K562 (cell line): ENCODE measurements at regions not wholly inside any gene's neighbourhood (a gene's known extent, or its start where the extent isn't known, plus 50 kb on each side); places are given as distances from the start of the nearest gene placed in this dataset.

Experiments used
- ATAC-seq: fragments of 200-7000 bp; cut with Tn5 transposase; 3 replicates; pipeline ENCODE4 v1.9.1; 2020; ENCODE audit warnings: moderate library complexity
- BruUV-seq: library from RNA; stranded (reverse); fragments of 400-500 nt; replicated peaks from 2 replicates; lab custom pipeline; 2021; lab: Mats Ljungman, UMichigan
- CTCF ChIA-PET: fragments of 300-600 bp; formaldehyde crosslinking; extraction: SDS; loops from one replicate; lab custom pipeline; 2021; ENCODE audit warnings: low intra/inter-chr PET ratio; lab: Yijun Ruan, JAX
- POLR2A ChIA-PET: fragments of 300-600, 350-650 bp; sonication (Branson Sonifier 250); formaldehyde crosslinking; extraction: SDS; loops from one replicate; lab custom pipeline; 2021; ENCODE audit warnings: antibody characterized with exemption, inconsistent platforms; lab: Yijun Ruan, JAX
- DNase-seq, 4 experiments: peaks; one replicate each; pipeline versions ENCODE4 v3.0.0 to v3.0.0-alpha.2; 2011 to 2018; ENCODE audit warnings: low spot score in 3 of 4, mixed read lengths in 3 of 4; ENCODE audit errors: extremely low read depth in 1 of 4
- FAIRE-seq: peaks from 2 replicates; lab custom pipeline; 2011; peaks lifted over from hg19 to GRCh38; lab: Jason Lieb, UNC
- H2AFZ ChIP-seq: 2 replicates; pipeline ENCODE4 v1.6.0; 2011; ENCODE audit warnings: low read depth, low read length, control low read depth, inconsistent platforms
- H3K27ac ChIP-seq: fragments of 200-600 bp; 3 replicates; pipeline ENCODE4 v1.8.0; 2011; ENCODE audit warnings: low read depth, mild to moderate bottlenecking, control low read depth, inconsistent platforms, low read length, moderate library complexity, mixed read lengths; ENCODE audit errors: extremely low read depth
- H3K27me3 ChIP-seq, 2 experiments: fragments of 300-600 bp in 1 of 2; 2 replicates in 1 of 2; 3 replicates in 1 of 2; pipeline versions ENCODE4 v1.6.0 to v1.8.0; 2011; ENCODE audit warnings: inconsistent platforms in 2 of 2, low read length in 2 of 2, mild to moderate bottlenecking in 1 of 2, mixed read lengths in 1 of 2, moderate library complexity in 1 of 2; ENCODE audit not compliant: control insufficient read depth in 2 of 2, insufficient read depth in 2 of 2
- H3K36me3 ChIP-seq: fragments of 300-600 bp; 3 replicates; pipeline ENCODE4 v1.8.0; 2011; ENCODE audit warnings: mild to moderate bottlenecking, low read length, inconsistent platforms; ENCODE audit not compliant: control insufficient read depth, insufficient read depth
- H3K4me1 ChIP-seq, 2 experiments: fragments of 200-600 bp in 1 of 2; replicated peaks in 1 of 2; 2 replicates in 1 of 2; 3 replicates in 1 of 2; pipeline versions ENCODE4 v1.5.1 to v1.8.0; 2011; ENCODE audit warnings: inconsistent platforms in 2 of 2, low read length in 2 of 2, mild to moderate bottlenecking in 1 of 2, mixed read lengths in 1 of 2, moderate library complexity in 1 of 2; ENCODE audit not compliant: control insufficient read depth in 2 of 2, insufficient read depth in 2 of 2
- H3K4me2 ChIP-seq: 2 replicates; pipeline ENCODE4 v1.6.1; 2011; ENCODE audit warnings: low read length, control low read depth, inconsistent platforms, mixed read lengths; ENCODE audit not compliant: insufficient read depth
- H3K4me3 ChIP-seq: fragments of 200-600 bp; sonication (generic), shearing (Covaris generic); 2 replicates; pipeline ENCODE4 v1.5.1; 2016; ENCODE audit warnings: control low read depth, inconsistent platforms
- H3K79me2 ChIP-seq: fragments of 200-600 bp; 3 replicates; pipeline ENCODE4 v1.8.0; 2011; ENCODE audit warnings: low read length, inconsistent platforms; ENCODE audit not compliant: control insufficient read depth, insufficient read depth
- H3K9ac ChIP-seq, 2 experiments: 2 replicates each; pipeline versions ENCODE4 v1.6.0 to v1.6.1; 2011; ENCODE audit warnings: low read depth in 2 of 2, low read length in 2 of 2, control low read depth in 1 of 2, inconsistent platforms in 1 of 2, mild to moderate bottlenecking in 1 of 2, mixed read lengths in 1 of 2; ENCODE audit not compliant: insufficient read depth in 1 of 2
- H3K9me1 ChIP-seq: one replicate; pipeline ENCODE4 v1.6.0; 2011; ENCODE audit warnings: inconsistent platforms, mild to moderate bottlenecking, low read length, moderate library complexity; ENCODE audit not compliant: control insufficient read depth, insufficient read depth
- H3K9me3 ChIP-seq: replicated peaks from 2 replicates; pipeline ENCODE4 v1.5.1; 2011; ENCODE audit warnings: low read depth, low read length, inconsistent platforms; ENCODE audit not compliant: control insufficient read depth, insufficient read depth
- H4K20me1 ChIP-seq: replicated peaks from 2 replicates; pipeline ENCODE4 v1.6.1; 2011; ENCODE audit warnings: low read length, inconsistent platforms, mixed read lengths; ENCODE audit not compliant: control insufficient read depth, insufficient read depth
- BRF1 ChIP-seq: IDR thresholded peaks from 3 replicates; pipeline ENCODE4 v1.6.1; 2011; ENCODE audit warnings: borderline replicate concordance, mild to moderate bottlenecking; ENCODE audit not compliant: insufficient read length; ENCODE audit errors: extremely low read depth
- MCM2 ChIP-seq: fragments of 450-650 bp; IDR thresholded peaks from 2 replicates; pipeline ENCODE4 v1.6.1; 2017; ENCODE audit warnings: low read depth, mild to moderate bottlenecking
- MXI1 ChIP-seq: IDR thresholded peaks from 2 replicates; pipeline ENCODE4 v1.6.1; 2011; ENCODE audit warnings: low read depth, mild to moderate bottlenecking, improper control_type of control experiment, low read length
- ZEB2 ChIP-seq: fragments of 450-650 bp; IDR thresholded peaks from 2 replicates; pipeline ENCODE4 v1.6.1; 2016
- ZNF76 ChIP-seq: fragments of 250-450 bp; sonication (Bioruptor Pico); IDR thresholded peaks from 2 replicates; pipeline ENCODE4 v1.4.0; 2020; ENCODE audit warnings: mild to moderate bottlenecking, moderate library complexity, borderline replicate concordance
- ZZZ3 ChIP-seq: fragments of 450-650 bp; IDR thresholded peaks from 2 replicates; pipeline ENCODE4 v1.6.1; 2016; ENCODE audit warnings: antibody characterized with exemption, mild to moderate bottlenecking, moderate library complexity
- WGBS: fragments of 100-300 bp; shearing (Covaris generic); methylation state at CpG from one replicate; pipeline ENCODE4 v1.1.6; 2016; ENCODE audit warnings: low coverage, mixed read lengths; ENCODE audit not compliant: insufficient coverage; ENCODE audit errors: missing lambda C conversion rate; 5-methylcytosine and 5-hydroxymethylcytosine counted together
- in situ Hi-C: fragments of 300-500 bp; cut with MboI; formaldehyde crosslinking; loops from 4 replicates; pipeline ENCODE4 v1.15.0; 2018; ENCODE audit warnings: inconsistent platforms, mixed read lengths
- intact Hi-C: fragments of 100-400 bp; cut with micrococcal nuclease; formaldehyde crosslinking; loops from 2 replicates; pipeline ENCODE4 v1.14.2; 2022
- TF ChIP-seq, protein P1 (sequence below): fragments of 450-650 bp; formaldehyde crosslinking; conservative IDR thresholded peaks from 2 replicates; pipeline ENCODE4 v1.4.0; 2022; ENCODE audit warnings: mild to moderate bottlenecking, missing genetic modification characterization

DNA sequence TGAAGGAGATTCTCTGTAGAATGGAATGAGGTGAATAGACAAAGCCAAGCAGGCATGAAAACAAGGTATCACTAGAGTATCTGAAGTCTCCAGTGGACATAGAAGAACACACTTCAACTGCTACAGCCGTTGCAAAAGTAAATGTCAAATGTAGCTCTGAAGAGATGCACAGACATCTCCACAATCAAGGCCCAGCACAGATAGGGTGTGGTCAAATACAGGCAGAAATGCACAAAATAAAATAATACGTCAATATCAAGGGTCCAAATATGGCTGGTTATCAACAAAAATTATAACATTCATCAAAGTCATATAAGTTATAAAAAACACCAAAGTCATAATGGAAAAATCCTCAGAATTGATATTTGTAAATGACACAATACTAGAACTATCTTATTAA, 1107.3 kb downstream of the TMEM121 start (continued):
- TF ChIP-seq, protein P1, sequence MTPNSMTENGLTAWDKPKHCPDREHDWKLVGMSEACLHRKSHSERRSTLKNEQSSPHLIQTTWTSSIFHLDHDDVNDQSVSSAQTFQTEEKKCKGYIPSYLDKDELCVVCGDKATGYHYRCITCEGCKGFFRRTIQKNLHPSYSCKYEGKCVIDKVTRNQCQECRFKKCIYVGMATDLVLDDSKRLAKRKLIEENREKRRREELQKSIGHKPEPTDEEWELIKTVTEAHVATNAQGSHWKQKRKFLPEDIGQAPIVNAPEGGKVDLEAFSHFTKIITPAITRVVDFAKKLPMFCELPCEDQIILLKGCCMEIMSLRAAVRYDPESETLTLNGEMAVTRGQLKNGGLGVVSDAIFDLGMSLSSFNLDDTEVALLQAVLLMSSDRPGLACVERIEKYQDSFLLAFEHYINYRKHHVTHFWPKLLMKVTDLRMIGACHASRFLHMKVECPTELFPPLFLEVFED (CRISPR knock-in tag): no peak
- no peak for TF ChIP-seq MXI1
- TF ChIP-seq BRF1: no peak

- H3K9me3 ChIP-seq: no peaks in the 10 kb centered on the region
- H3K27ac ChIP-seq: no peak overlapping the region
- FAIRE-seq (no peak), ATAC-seq (no peak), DNase-seq (no peak)
- no peak for TF ChIP-seq MCM2
- TF ChIP-seq ZNF76 (CRISPR knock-in tag): no peak
- no peak for TF ChIP-seq ZZZ3
- no peak for TF ChIP-seq ZEB2
- no peaks in the 10 kb centered on the region for H3K36me3 ChIP-seq
- H3K9ac ChIP-seq: no peak overlapping the region
- no peak overlapping the region for H3K4me3 ChIP-seq
- no peak overlapping the region for H2AFZ ChIP-seq
- intact Hi-C loops: no loop called here
- no peaks in the 10 kb centered on the region for H3K79me2 ChIP-seq
- H3K4me1 ChIP-seq: no peaks in the 10 kb centered on the region
- BruUV-seq: no TSS peak
- 0% methylated on average over 4 of the region's 4 CpGs for WGBS
- no peaks in the 10 kb centered on the region for H4K20me1 ChIP-seq
- ChIA-PET CTCF (no interaction called here), POLR2A (no interaction called here)
- no peaks in the 10 kb centered on the region for H3K27me3 ChIP-seq
- no peak overlapping the region for H3K4me2 ChIP-seq
- no peaks in the 10 kb centered on the region for H3K9me1 ChIP-seq
- in situ Hi-C loops: no loop called here
These were observed 1109.2 kb downstream of the TMEM121 start for GRCh38 chr14:106635569-106635968.
